HepG2 (cell line): ENCODE measurements at regions not wholly inside any gene's neighbourhood (a gene's known extent, or its start where the extent isn't known, plus 50 kb on each side); places are given as distances from the start of the nearest gene placed in this dataset.

ENCODE experiments used
- ATAC-seq: fragments of 200-7000 bp; cut with Tn5 transposase; 3 replicates; pipeline ENCODE4 v1.9.1; 2020; ENCODE audit warnings: mild to moderate bottlenecking, moderate library complexity
- BruUV-seq: library from RNA; stranded (reverse); fragments of 400-500 nt; replicated peaks from 2 replicates; lab custom pipeline; 2021; lab: Mats Ljungman, UMichigan
- CTCF ChIA-PET: fragments of 300-600 bp; formaldehyde crosslinking; extraction: SDS; loops from one replicate; lab custom pipeline; 2021; ENCODE audit warnings: low total read pairs, inconsistent platforms, low intra/inter-chr PET ratio; lab: Yijun Ruan, JAX
- POLR2A ChIA-PET: fragments of 350-600 bp; sonication (Branson Sonifier 250); formaldehyde crosslinking; loops from one replicate; lab custom pipeline; 2020; ENCODE audit warnings: antibody characterized with exemption, inconsistent platforms; lab: Yijun Ruan, JAX
- DNase-seq: peaks from one replicate; pipeline ENCODE4 v3.0.0-alpha.2; 2015; ENCODE audit warnings: low spot score
- FAIRE-seq: peaks from 3 replicates; lab custom pipeline; 2011; peaks lifted over from hg19 to GRCh38; lab: Jason Lieb, UNC
- H2AFZ ChIP-seq: one replicate; pipeline ENCODE4 v1.6.1; 2011; ENCODE audit warnings: low read length, inconsistent platforms
- H3K27ac ChIP-seq: fragments of 300-600 bp; 3 replicates; pipeline ENCODE4 v1.8.0; 2011; ENCODE audit warnings: mixed run types, mild to moderate bottlenecking, mixed read lengths, low read length, inconsistent platforms; ENCODE audit not compliant: insufficient read depth; ENCODE audit errors: extremely low read length
- H3K27me3 ChIP-seq, 2 experiments: fragments of 200-600 bp in 1 of 2; 2 replicates in 1 of 2; 3 replicates in 1 of 2; pipeline versions ENCODE4 v1.6.0 to v1.8.0; 2011; ENCODE audit warnings: low read length in 2 of 2, mild to moderate bottlenecking in 2 of 2, moderate library complexity in 2 of 2, inconsistent platforms in 1 of 2; ENCODE audit not compliant: insufficient read depth in 2 of 2, control insufficient read depth in 1 of 2
- H3K36me3 ChIP-seq, 2 experiments: fragments of 200-600 bp in 1 of 2; replicated peaks in 1 of 2; 2 replicates in 1 of 2; 3 replicates in 1 of 2; pipeline versions ENCODE4 v1.5.1 to v1.8.0; 2011; ENCODE audit warnings: low read length in 2 of 2, inconsistent platforms in 1 of 2; ENCODE audit not compliant: insufficient read depth in 2 of 2, control insufficient read depth in 1 of 2
- H3K4me1 ChIP-seq: 2 replicates; pipeline ENCODE4 v1.5.1; 2012; ENCODE audit warnings: low read length, inconsistent platforms; ENCODE audit not compliant: insufficient read depth
- H3K4me2 ChIP-seq: 2 replicates; pipeline ENCODE4 v1.6.0; 2011; ENCODE audit warnings: low read depth, low read length, inconsistent platforms
- H3K4me3 ChIP-seq, 3 experiments: fragments of 200-600 bp in 1 of 3; sonication (generic), shearing (Covaris generic) in 1 of 3; replicated peaks in 1 of 3; 2 replicates each; pipeline ENCODE4 v1.5.1; 2011 to 2016; ENCODE audit warnings: low read length in 3 of 3, inconsistent platforms in 2 of 3, low read depth in 2 of 3, mild to moderate bottlenecking in 2 of 3, control low read depth in 1 of 3, mixed read lengths in 1 of 3; ENCODE audit not compliant: insufficient read depth in 1 of 3
- H3K79me2 ChIP-seq: one replicate; pipeline ENCODE4 v1.6.1; 2011; ENCODE audit warnings: low read length, inconsistent platforms; ENCODE audit not compliant: insufficient read depth
- H3K9ac ChIP-seq: 2 replicates; pipeline ENCODE4 v1.6.0; 2011; ENCODE audit warnings: mild to moderate bottlenecking, low read depth, low read length, inconsistent platforms; ENCODE audit not compliant: insufficient read depth
- H3K9me3 ChIP-seq: 2 replicates; pipeline ENCODE4 v1.5.1; 2012; ENCODE audit warnings: mild to moderate bottlenecking, low read length
- H4K20me1 ChIP-seq: 2 replicates; pipeline ENCODE4 v1.6.0; 2011; ENCODE audit warnings: inconsistent platforms, mild to moderate bottlenecking, low read length, moderate library complexity; ENCODE audit not compliant: insufficient read depth
- HIVEP1 ChIP-seq: sonication (generic); formaldehyde crosslinking; IDR thresholded peaks from 2 replicates; pipeline ENCODE4 v1.4.0; 2020; ENCODE audit warnings: mild to moderate bottlenecking, missing genetic modification reagents
- KDM1A ChIP-seq: IDR thresholded peaks from 2 replicates; pipeline ENCODE4 v1.6.1; 2016; ENCODE audit warnings: missing compliant biosample characterization
- MTF2 ChIP-seq: sonication (generic); formaldehyde crosslinking; IDR thresholded peaks from 2 replicates; pipeline ENCODE4 v1.5.0; 2020; ENCODE audit warnings: missing genetic modification reagents, borderline replicate concordance
- PAWR ChIP-seq: sonication (generic); formaldehyde crosslinking; IDR thresholded peaks from 2 replicates; pipeline ENCODE4 v1.4.0; 2020; ENCODE audit warnings: missing genetic modification reagents, mild to moderate bottlenecking, borderline replicate concordance
- SMC3 ChIP-seq: IDR thresholded peaks from 2 replicates; pipeline ENCODE4 v1.6.1; 2011; ENCODE audit warnings: low read length, improper control_type of control experiment
- ZBTB7A ChIP-seq: sonication (generic); formaldehyde crosslinking; IDR thresholded peaks from 2 replicates; pipeline ENCODE4 v1.8.0; 2022; ENCODE audit warnings: mild to moderate bottlenecking, missing genetic modification reagents
- ZNF282 ChIP-seq: fragments of 450-650 bp; IDR thresholded peaks from 2 replicates; pipeline ENCODE4 v1.6.1; 2018; ENCODE audit not compliant: partially characterized antibody
- ZNF546 ChIP-seq: sonication (generic); formaldehyde crosslinking; conservative IDR thresholded peaks from 2 replicates; pipeline ENCODE4 v1.8.1; 2023; ENCODE audit warnings: mild to moderate bottlenecking, missing genetic modification reagents
- ZNF724P ChIP-seq: sonication (generic); formaldehyde crosslinking; IDR thresholded peaks from 2 replicates; pipeline ENCODE4 v1.8.0; 2022; ENCODE audit warnings: missing genetic modification reagents, borderline replicate concordance
- in situ Hi-C: cut with HindIII; loops from 2 replicates; pipeline ENCODE4 v1.10.0; 2017; ENCODE audit warnings: low pct_unique_long_range_greater_than_20kb; ENCODE audit not compliant: extremely low pct_ligation_motif_present
- intact Hi-C: fragments of 100-400 bp; cut with micrococcal nuclease; formaldehyde crosslinking; loops from one replicate; pipeline ENCODE4 v1.10.0; 2022; ENCODE audit not compliant: unreplicated experiment
- TF ChIP-seq, protein P1 (sequence below): sonication (generic); formaldehyde crosslinking; IDR thresholded peaks from 2 replicates; pipeline ENCODE4 v1.8.1; 2023; ENCODE audit warnings: mild to moderate bottlenecking, missing genetic modification reagents
- TF ChIP-seq, protein P2 (sequence below): sonication (generic); formaldehyde crosslinking; IDR thresholded peaks from 2 replicates; pipeline ENCODE4 v1.8.0; 2022; ENCODE audit warnings: mild to moderate bottlenecking, missing genetic modification reagents, moderate library complexity
- TF ChIP-seq, protein P3 (sequence below): sonication (generic); formaldehyde crosslinking; IDR thresholded peaks from 2 replicates; pipeline ENCODE4 v1.5.0; 2020; ENCODE audit warnings: missing genetic modification reagents

DNA sequence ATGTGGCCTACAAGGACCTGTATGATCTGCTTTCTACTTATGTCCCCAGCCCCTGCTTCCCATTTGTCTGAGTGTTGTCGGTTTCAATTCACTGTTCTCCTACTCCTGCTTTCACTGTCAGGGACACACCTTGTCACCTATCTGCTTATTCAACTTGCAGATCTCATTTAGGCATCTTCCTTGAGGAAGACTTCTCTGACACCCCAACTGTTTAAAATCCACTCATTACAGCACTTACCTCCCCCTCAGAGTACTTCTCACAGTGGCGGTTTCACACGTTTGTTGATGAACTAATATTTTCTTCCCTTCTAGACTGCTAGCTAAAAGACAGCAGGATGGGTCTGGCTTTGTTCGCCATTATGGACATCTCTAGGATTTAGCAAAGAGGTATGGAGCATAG lies 279.9 kb upstream of the TET2 start (continued):
- no peak for TF ChIP-seq ZNF724P (CRISPR knock-in tag)
- TF ChIP-seq, all 625 proteins: peak for 0

DNA sequence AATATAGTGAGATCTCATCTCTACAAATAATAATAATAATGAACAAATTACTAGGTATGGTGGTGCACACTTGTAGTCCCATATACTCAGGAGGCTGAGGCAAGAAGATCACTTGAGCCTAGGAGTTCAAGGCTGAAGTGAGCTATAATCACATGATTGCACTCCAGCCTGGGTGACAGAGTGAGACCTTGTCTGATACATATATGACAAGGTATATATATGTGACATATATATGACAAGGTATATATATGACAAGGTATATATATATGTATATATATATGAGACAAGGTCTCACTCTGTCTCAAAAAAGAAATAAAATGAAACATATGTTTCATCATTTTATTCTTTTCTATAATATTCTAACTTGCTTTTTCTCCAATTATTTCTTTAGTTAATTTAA lies 278.1 kb upstream of the TET2 start:
- in situ Hi-C loops (no loop called here), intact Hi-C loops (no loop called here)
- FAIRE-seq = no peak

More for the DNA sequence above, 278.1 kb upstream of the TET2 start:
- Histone ChIP-seq H3K4me1 (no peaks in the 10 kb centered on the region), H3K4me3 (no peak overlapping the region), H3K36me3 (no peaks in the 10 kb centered on the region), H3K79me2 (no peaks in the 10 kb centered on the region), H3K9ac (no peak overlapping the region), H2AFZ (no peak overlapping the region), H3K27me3 (no peaks in the 10 kb centered on the region), H4K20me1 (no peaks in the 10 kb centered on the region), H3K9me3 (no peaks in the 10 kb centered on the region), H3K4me2 (no peak overlapping the region), H3K27ac (no peak overlapping the region)
- ChIA-PET POLR2A (no interaction called here), CTCF (no interaction called here)
- TF ChIP-seq ZBTB7A (CRISPR knock-in tag) (no peak), KDM1A (CRISPR knock-in tag) (no peak), SMC3 (no peak), MTF2 (CRISPR knock-in tag) (no peak), HIVEP1 (no peak), ZNF546 (CRISPR knock-in tag) (no peak), PAWR (CRISPR knock-in tag) (no peak), ZNF282 (no peak)
- TF ChIP-seq, protein P1, sequence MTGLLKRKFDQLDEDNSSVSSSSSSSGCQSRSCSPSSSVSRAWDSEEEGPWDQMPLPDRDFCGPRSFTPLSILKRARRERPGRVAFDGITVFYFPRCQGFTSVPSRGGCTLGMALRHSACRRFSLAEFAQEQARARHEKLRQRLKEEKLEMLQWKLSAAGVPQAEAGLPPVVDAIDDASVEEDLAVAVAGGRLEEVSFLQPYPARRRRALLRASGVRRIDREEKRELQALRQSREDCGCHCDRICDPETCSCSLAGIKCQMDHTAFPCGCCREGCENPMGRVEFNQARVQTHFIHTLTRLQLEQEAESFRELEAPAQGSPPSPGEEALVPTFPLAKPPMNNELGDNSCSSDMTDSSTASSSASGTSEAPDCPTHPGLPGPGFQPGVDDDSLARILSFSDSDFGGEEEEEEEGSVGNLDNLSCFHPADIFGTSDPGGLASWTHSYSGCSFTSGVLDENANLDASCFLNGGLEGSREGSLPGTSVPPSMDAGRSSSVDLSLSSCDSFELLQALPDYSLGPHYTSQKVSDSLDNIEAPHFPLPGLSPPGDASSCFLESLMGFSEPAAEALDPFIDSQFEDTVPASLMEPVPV (CRISPR knock-in tag) = no peak
- TF ChIP-seq, protein P2, sequence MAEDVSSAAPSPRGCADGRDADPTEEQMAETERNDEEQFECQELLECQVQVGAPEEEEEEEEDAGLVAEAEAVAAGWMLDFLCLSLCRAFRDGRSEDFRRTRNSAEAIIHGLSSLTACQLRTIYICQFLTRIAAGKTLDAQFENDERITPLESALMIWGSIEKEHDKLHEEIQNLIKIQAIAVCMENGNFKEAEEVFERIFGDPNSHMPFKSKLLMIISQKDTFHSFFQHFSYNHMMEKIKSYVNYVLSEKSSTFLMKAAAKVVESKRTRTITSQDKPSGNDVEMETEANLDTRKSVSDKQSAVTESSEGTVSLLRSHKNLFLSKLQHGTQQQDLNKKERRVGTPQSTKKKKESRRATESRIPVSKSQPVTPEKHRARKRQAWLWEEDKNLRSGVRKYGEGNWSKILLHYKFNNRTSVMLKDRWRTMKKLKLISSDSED (CRISPR knock-in tag) = no peak
- TF ChIP-seq, protein P3, sequence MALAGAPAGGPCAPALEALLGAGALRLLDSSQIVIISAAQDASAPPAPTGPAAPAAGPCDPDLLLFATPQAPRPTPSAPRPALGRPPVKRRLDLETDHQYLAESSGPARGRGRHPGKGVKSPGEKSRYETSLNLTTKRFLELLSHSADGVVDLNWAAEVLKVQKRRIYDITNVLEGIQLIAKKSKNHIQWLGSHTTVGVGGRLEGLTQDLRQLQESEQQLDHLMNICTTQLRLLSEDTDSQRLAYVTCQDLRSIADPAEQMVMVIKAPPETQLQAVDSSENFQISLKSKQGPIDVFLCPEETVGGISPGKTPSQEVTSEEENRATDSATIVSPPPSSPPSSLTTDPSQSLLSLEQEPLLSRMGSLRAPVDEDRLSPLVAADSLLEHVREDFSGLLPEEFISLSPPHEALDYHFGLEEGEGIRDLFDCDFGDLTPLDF (CRISPR knock-in tag) = no peak
- BruUV-seq = no TSS peak
- ATAC-seq (no peak), DNase-seq (no peak)
